ENCODE measurements at regions not wholly inside any gene's neighbourhood (a gene's known extent, or its start where the extent isn't known, plus 50 kb on each side); places are given as distances from the start of the nearest gene placed in this dataset.
"Not testable (repeated sequence)": the region's sequence is repeated elsewhere in the genome, so short reads cannot be mapped to it uniquely, and the experiment has no call there.

- no peaks in the 10 kb centered on the region for H3K9me3 ChIP-seq (ENCODE audit: low read depth)
- DNase-seq (ENCODE audit: low read depth in 1 of 2, low spot score in 1 of 2) = peak in 1 of 2 donors; percentile 10
- H3K4me3 ChIP-seq = no peak overlapping the region
Observed at GRCh38 chr3:78090382-78090781, 1050.5 kb downstream of the ROBO2 start.

GRCh38 chr3:78091478-78092119, 1051.7 kb downstream of the ROBO2 start:
- H3K4me3 ChIP-seq = no peak overlapping the region
- peak overlapping the region; percentile 85 for H3K27ac ChIP-seq
- no peaks in the 10 kb centered on the region for H3K9me3 ChIP-seq (ENCODE audit: low read depth)
- H3K4me1 ChIP-seq (ENCODE audit: low read depth) = peaks cover 28% of the 10 kb centered on the region
- no peaks in the 10 kb centered on the region for H3K36me3 ChIP-seq
- peak in 1 of 2 donors; percentile 76 for DNase-seq (ENCODE audit: low read depth in 1 of 2, low spot score in 1 of 2)
- no peak for TF ChIP-seq CTCF (IDR thresholded peaks at IDR 0.05; ENCODE audit: low read depth, low read length)
- H3K27me3 ChIP-seq = no peaks in the 10 kb centered on the region

More at GRCh38 chr3:78090382-78090781, 1050.5 kb downstream of the ROBO2 start:
- peak overlapping the region; percentile 85 for H3K27ac ChIP-seq
- no peak for TF ChIP-seq CTCF (IDR thresholded peaks at IDR 0.05; ENCODE audit: low read depth, low read length)
- H3K4me1 ChIP-seq (ENCODE audit: low read depth) = peaks cover 28% of the 10 kb centered on the region
- H3K36me3 ChIP-seq = no peaks in the 10 kb centered on the region
- H3K27me3 ChIP-seq = no peaks in the 10 kb centered on the region

- Histone ChIP-seq H3K27ac (peak overlapping the region; percentile 85), H3K4me1 (ENCODE audit: low read depth) (peaks cover 28% of the 10 kb centered on the region)
- H3K27me3 ChIP-seq; H3K36me3 ChIP-seq; DNase-seq (ENCODE audit: low read depth in 1 of 2, low spot score in 1 of 2); H3K9me3 ChIP-seq (ENCODE audit: low read depth); H3K4me3 ChIP-seq: not testable (repeated sequence)
Observed at GRCh38 chr3:78092574-78092973, 1052.7 kb downstream of the ROBO2 start.

GRCh38 chr3:78096488-78097255, 1056.8 kb downstream of the ROBO2 start:
- H3K4me1 ChIP-seq (ENCODE audit: low read depth) = peaks cover 16% of the 10 kb centered on the region
- no peak for DNase-seq (ENCODE audit: low read depth in 1 of 2, low spot score in 1 of 2)
- H3K9me3 ChIP-seq (ENCODE audit: low read depth) = no peaks in the 10 kb centered on the region
- H3K27me3 ChIP-seq = no peaks in the 10 kb centered on the region
- no peak for TF ChIP-seq CTCF (IDR thresholded peaks at IDR 0.05; ENCODE audit: low read depth, low read length)
- no peak overlapping the region for H3K27ac ChIP-seq
- H3K36me3 ChIP-seq = no peaks in the 10 kb centered on the region
- no peak overlapping the region for H3K4me3 ChIP-seq

GRCh38 chr3:78098367-78098766, 1058.5 kb downstream of the ROBO2 start:
- DNase-seq (ENCODE audit: low read depth in 1 of 2, low spot score in 1 of 2) = no peak
- no peaks in the 10 kb centered on the region for H3K9me3 ChIP-seq (ENCODE audit: low read depth)
- H3K27me3 ChIP-seq = no peaks in the 10 kb centered on the region
- H3K27ac ChIP-seq = no peak overlapping the region
- H3K4me1 ChIP-seq (ENCODE audit: low read depth) = peaks cover 25% of the 10 kb centered on the region
- no peak for TF ChIP-seq CTCF (IDR thresholded peaks at IDR 0.05; ENCODE audit: low read depth, low read length)
- no peaks in the 10 kb centered on the region for H3K36me3 ChIP-seq
- no peak overlapping the region for H3K4me3 ChIP-seq

GRCh38 chr3:78101384-78101783, 1061.5 kb downstream of the ROBO2 start:
- no peak for TF ChIP-seq CTCF (IDR thresholded peaks at IDR 0.05; ENCODE audit: low read depth, low read length)
- peak in 1 of 2 donors; percentile 21 for DNase-seq (ENCODE audit: low read depth in 1 of 2, low spot score in 1 of 2)
- peak overlapping the region; percentile 68 for H3K27ac ChIP-seq

GRCh38 chr3:78108269-78108961, 1068.5 kb downstream of the ROBO2 start:
- H3K36me3 ChIP-seq; DNase-seq (ENCODE audit: low read depth in 1 of 2, low spot score in 1 of 2); H3K27ac ChIP-seq; H3K4me3 ChIP-seq; H3K9me3 ChIP-seq (ENCODE audit: low read depth); H3K27me3 ChIP-seq: not testable (repeated sequence)
- peaks cover 10% of the 10 kb centered on the region for H3K4me1 ChIP-seq (ENCODE audit: low read depth)

More at GRCh38 chr3:78101384-78101783, 1061.5 kb downstream of the ROBO2 start:
- Histone ChIP-seq H3K36me3 (no peaks in the 10 kb centered on the region), H3K4me1 (ENCODE audit: low read depth) (peaks cover 26% of the 10 kb centered on the region), H3K4me3 (no peak overlapping the region), H3K27me3 (no peaks in the 10 kb centered on the region), H3K9me3 (ENCODE audit: low read depth) (no peaks in the 10 kb centered on the region)

Data from cardiac muscle cell (in vitro differentiated cells and primary cell).